IPS-11a (cell line): ENCODE measurements at regions not wholly inside any gene's neighbourhood (a gene's known extent, or its start where the extent isn't known, plus 50 kb on each side); places are given as distances from the start of the nearest gene placed in this dataset.
"Not testable (repeated sequence)": the region's sequence is repeated elsewhere in the genome, so short reads cannot be mapped to it uniquely, and the experiment has no call there.

Experiments
- H3K4me3 ChIP-seq: one replicate; pipeline ENCODE4 v1.5.1; 2013; ENCODE audit warnings: low read depth, low read length, control low read depth

DNA sequence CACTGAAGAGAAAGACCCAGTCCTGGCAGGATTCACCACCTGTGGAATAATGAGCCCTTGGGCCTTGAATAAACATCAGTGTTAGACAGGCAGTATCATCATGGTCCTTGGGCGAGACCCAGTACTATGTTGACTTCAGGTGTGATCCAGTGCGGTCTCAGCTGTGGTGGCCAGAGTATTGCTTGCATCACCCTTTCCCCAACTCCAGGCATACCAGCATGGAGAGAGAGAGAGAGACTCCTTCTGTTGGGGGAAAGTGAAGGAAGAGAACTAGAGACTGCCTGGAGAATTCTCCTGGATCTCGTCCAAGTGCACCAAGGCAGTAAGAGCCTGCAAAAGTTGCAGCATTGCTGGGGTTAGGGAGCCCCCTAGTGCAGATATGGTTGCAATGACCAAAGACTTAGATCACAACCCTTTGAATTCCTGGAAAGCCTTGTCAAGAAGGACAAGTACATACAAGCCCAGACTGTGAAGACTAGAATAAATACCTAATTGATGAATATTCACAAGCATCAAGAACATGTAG, 61.1 kb upstream of the VAMP7 start:
- H3K4me3 ChIP-seq, result no peak overlapping the region

DNA sequence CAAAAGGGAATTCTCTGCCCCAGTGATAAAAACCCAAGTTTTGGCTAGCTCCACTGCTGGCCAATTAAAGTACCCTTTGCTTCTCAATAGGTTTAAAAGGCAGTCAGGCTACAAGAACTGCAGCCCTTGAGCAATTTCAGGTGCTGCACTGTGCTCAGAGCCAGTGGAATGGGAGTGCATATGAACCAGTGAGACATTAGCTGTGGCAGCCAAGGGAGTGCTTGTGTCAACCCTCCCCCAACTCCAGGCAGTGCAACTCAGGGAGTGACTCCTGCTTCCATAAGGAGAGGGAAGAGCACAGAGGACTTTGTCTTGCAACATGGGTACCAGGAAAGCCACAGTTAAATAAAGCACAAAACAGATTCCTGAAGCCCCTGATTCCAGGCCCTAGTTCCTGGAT, 61.6 kb upstream of the VAMP7 start:
- no peak overlapping the region for H3K4me3 ChIP-seq

DNA sequence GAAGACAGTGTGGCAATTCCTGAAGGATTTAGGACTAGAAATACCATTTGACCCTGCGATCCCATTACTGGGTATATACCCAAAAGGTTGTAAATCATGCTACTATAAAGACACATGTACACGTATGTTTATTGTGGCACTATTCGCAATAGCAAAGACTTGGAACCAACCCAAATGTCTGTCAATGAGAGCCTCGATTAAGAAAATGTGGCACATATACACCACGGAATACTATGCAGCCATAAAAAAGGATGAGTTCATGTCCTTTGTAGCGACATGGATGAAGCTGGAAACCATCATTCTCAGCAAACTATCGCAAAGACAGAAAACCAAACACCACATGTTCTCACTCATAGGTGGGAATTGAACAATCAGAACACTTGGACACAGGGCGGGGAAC, 66.8 kb upstream of the VAMP7 start:
- not testable (repeated sequence) for H3K4me3 ChIP-seq

DNA sequence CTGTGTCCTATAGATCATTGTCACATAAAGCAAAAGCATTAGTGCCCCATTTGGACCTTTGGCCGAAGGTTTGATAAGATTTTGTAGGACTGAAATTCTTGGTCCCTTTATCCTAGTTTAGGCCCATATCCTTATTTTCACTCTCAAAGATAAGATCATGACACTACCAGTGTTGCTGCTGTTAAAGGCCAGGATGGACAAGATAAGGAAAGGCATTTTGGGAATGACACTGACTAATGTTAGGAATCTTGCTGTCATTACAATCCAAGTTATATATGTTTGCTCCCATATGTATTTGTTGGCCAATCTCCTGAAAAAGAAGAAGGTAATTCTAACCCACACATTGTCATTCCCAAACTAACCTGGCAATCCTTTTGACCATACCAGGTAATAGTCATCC, 101.3 kb upstream of the VAMP7 start:
- H3K4me3 ChIP-seq, result no peak overlapping the region

DNA sequence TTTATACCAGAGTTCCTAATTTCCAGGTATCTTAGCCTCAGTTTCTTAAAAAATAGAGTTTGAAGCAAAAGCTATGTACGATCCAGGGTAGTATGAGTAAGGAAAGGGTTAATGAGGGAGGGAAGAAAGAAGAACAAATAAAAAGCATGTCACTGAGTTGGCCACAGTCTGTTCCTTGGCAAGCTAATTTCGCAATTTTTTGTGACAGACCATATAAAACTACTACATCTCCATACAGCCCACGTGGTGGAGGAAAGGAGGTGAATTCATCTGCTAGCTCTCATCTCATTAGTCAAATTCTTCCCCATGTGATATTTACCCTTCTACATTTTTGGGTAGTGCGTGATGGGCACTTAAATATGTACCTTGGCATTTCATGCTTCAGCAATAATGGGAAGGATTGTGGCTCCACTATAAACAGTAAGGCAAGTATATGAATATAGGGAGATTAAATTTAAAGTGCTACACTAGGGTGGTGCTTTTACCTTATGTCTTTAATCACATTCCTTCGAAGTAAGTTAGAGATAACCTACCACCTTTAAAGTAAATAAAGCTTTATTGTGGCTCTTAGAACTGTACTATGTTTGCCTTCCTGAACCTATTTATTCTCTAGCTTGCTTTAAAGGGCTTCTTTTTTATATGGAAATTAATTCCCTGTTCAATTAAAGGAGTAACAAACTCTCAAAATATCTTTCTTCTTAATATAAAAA, 102.1 kb upstream of the VAMP7 start:
- H3K4me3 ChIP-seq, result no peak overlapping the region

DNA sequence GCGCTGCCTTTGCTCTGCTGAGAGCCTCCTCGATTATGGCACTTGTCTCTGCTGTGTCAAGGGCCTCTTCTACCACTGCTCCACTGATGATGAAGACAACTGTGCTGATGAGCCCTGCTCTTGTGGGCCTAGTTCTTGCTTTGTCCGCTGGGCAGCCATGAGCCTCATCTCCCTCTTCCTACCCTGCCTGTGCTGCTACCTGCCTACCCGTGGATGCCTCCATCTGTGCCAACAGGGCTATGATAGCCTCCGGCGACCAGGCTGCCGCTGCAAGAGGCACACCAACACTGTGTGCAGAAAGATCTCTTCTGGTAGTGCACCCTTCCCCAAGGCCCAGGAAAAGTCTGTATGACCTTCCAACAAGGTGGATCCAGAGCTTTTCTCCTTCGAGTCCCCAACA, 106.8 kb upstream of the VAMP7 start:
- H3K4me3 ChIP-seq, result no peak overlapping the region

DNA sequence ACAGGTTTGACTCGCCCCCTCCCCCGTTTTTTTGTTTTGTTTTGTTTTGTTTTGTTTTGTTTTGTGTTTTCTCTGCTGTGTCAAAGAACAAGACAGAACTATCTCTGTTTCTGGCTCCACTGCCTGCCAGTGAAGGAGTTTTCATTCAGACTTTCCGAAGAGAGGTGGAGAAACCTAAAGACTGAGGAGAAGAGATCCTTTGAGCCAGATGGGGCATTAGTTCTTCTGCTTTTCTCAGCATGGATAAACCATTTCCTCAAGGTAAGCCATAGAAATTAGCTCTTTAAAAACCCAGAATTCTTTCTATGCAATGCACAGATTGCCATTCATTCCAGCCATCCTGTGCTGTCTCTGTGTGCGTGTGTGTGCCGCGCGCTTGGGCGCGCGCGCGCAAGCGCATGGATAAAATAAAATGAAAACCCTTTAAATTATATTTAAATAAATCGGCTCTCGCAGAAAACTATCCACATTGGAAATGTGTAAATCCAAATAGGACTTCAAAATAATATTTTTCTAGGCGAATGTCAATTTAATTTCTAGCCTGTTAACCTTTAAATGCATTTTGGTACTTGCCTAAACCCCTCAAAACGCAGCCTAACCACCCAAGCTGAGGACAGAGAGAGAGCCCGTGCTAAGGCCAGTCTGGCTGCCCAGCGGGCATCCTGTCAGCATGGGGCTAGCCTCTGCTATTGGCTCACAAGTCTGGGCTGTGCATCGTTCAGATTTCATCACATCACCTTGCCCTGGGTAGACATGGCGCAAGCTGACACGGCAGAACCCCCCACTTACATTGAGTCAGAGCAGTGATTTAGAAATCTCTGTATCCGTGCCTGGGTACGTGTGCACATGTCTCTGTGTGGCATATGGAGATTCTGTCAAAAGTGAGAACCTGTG, 113.0 kb upstream of the VAMP7 start:
- peak overlapping the region; percentile 25 for H3K4me3 ChIP-seq

DNA sequence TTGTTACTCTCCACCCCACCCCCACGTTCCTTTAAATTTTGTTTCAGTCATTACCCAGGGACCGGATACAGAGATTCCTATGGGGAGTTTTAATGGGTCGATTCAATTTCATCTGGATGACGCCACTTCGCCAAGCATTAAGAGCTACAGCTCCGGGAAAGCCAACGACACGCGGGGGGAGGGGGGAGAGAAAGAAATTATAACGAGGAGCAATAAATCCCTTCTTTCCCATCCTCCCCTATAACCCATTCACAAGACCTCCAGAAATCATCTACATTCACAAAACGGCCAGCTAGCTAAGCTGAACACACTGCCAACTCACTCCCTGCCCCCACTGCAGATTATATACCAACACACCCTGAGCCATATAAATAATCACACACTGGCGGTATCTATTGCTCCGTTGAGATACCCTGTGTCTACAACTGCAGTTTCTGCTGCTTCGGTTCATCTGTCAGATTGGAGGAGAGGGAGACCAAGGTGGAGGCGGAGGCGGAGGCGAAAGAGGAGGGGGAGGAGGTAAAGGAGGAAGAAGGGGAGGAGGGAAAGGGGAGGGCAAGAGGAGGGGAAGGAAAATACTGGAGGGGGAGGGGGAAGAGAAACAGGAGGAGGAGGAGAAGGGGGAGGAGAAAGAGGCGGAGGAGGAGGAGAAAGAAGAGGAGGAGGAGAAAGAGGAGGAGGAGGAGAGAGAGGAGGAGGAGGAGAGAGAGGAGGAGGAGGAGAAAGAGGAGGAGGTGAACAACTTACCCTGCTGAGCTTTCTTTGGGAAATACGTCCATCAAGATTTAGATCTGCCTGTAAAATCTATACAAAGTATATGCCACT, 113.9 kb upstream of the VAMP7 start:
- H3K4me3 ChIP-seq, result peak overlapping the region; percentile 33

DNA sequence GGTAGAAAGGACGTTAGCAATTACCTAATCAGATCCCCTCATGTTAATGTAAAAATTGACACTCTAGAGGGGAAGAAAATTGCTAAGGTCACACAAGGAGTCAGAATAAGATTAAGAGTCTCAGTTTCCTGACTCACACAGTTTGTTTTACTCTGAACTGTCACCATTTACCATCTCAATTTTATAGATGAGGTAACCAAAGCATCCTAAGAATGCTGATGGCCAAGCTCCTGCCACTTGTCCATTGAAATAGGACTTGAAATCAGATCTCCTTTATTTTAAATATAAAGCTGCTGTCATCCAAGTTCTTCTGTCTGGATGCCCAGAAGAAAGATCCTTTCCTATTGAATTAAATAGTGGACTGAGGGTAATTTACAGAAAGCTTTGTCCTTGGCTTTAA, 114.8 kb upstream of the VAMP7 start:
- H3K4me3 ChIP-seq, result no peak overlapping the region

DNA sequence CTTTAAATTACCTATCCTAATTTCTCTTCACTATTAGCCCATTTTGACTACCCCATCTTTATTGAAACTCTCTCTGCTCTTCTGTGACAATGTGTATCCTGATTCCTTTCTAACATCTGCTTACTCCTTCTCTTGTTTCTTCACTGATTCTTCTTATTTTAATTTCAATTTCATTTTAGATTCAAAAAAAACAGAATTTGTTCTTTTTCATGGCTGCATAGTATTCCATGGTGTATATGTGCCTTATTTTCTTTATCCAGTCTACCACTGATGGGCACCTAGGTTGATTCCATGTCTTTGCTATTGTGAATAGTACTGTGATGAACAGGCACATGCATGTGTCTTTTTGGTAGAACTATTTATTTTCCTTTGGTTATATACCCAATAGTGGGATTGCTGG, 120.0 kb upstream of the VAMP7 start:
- H3K4me3 ChIP-seq, result no peak overlapping the region

DNA sequence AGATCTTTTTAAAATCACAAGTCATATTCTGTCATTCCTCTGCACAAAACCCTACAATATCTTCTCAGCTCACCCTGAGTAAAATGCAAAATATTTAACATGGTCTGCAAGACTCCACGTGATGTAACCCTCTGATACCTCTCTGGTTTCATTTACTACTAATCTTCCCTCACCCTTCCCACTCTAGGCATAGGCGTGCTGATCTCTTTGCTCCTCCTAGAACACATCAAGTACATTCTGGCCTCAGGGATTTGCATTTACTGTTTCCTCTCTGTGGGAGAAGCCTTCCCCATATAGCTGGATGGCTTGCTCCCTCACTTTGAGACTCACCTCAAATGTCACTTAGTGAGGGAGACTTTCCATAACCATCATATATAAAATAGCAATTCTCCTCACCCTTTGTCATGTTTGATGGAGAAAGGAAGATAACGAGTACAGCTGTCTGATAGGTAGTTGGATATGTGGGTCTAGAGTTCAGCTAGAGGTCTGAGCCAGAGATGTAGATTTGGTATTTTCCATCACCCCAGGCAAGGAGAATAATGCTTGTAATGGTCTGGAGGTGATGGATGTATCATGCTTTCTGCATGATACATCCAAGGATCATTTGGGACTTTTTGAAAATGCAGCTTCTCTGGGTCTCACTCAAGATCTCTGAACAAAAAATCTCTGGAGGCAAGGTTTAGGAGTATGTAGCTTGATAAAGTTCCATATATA, 123.9 kb upstream of the VAMP7 start:
- no peak overlapping the region for H3K4me3 ChIP-seq

DNA sequence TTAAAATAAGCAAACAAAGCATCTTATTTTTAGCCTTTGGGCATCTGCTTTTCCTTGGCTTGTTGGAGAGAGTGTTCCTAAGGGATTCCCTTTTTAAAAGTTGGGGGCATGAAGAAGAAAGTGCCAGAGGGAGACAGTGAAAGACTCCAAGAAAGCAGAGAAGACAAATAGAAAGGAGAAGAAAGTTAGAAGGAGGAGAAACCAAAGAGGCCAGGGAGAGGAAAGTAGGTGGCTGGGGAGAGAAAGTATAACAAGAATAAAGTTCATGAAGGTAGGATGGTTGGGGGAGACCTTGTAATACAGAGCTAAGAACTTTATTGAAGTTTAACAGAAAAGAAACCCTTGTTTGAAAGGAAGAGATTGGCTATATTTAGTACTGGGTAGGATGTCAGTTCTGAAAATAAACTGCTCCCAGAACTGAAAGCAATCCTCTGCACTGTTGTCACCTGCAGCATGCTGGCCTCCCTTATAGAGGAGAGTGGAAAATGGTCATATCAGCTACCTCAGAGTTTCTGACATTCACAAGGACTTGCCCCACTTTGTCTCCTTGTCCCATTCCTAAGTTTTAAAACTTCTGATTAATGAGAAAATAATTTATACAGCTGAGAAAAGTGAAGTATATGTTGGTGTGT, 125.3 kb upstream of the VAMP7 start:
- H3K4me3 ChIP-seq, result no peak overlapping the region

DNA sequence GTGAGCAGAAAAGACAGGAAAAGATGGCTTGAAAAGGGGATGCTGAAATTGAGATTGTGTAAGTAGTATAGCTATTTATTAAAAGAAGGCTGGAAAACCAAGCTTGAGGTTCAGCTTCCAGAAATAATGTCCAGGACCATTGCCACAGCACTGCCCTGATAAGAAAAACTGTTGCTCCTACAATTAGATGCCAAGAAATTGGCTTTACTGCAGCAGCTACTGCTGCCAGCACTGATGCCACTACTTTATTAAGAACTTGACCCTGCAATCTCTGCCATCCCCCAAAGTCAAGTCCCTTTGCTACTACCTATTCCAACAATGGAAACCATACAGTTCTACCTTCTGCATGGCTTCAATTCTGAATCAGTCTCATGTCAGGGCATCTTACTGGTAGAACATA, 130.0 kb upstream of the VAMP7 start:
- no peak overlapping the region for H3K4me3 ChIP-seq

DNA sequence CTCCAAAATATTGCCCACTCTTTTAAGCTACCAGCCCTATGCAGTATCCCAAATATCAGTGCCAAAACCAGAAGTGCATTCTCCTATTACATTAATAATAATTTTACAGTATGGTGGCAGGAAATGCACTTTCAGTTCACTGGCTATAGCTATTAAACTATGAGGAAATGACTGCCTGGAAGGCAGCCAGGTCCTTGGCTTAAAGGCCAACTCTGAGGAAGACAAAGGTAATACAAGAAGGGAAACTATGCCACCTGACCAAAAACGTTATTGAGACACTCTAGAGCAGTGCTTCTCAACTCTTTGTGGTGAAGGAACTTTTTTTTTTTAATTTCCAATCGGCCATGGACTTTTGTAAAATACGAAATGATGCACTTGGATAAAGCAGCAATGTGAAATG, 133.6 kb upstream of the VAMP7 start:
- no peak overlapping the region for H3K4me3 ChIP-seq

DNA sequence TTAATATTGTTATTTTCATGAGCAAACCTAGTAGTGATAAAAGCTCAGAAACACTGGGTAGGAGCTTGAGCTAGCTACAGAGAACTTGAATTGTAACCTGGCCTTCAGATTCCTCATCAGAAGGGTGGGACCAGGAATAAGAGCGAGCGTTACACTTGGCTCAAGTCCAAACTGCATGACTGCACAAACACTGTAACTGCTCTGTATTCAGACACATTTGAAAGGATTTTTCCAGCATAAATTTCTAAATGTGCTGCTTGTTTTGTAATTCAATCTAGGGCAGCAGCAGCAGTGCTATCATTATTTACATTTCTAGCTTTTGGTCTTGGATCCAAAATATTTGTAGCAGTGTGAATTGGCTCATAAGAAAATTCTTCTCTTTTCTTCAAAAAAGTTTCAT, 133.0 kb upstream of the TMLHE start:
- H3K4me3 ChIP-seq, result no peak overlapping the region

DNA sequence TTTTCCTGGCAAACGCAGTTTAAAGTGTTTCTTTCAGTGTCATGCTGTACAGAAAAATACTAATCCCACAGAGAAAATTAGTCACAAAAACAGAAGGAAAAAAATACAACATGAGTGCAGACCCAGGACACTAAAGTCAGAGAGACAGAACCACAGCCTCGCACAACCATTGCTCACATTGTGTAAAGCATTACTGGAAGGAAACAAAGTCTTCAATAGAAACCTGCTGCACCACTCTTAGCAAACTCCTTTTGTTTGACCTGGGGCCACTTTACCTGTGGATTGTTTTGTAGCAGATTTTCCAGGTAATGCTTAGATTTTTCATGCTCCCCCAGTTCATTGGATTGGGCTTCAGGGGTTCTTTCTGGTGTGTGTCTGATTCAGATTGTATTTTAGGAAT, 131.8 kb upstream of the TMLHE start:
- H3K4me3 ChIP-seq, result no peak overlapping the region

DNA sequence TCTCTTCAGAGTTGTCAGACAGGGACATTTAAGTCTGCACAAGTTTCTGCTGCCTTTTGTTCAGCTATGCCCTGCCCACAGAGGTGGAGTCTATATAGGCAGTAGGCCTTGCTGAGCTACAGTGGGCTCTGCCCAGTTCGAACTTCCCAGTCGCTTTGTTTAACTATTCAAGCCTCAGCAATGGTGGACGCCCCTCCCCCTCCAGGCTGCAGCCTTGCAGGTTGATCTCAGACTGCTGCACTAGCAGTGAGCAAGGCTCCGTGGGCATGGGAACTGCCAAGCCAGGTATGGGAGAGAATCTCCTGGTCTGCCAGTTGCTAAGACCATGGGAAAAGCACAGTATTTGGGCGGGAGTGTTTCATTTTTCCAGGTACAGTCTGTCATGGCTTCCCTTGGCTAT, 115.6 kb upstream of the TMLHE start:
- not testable (repeated sequence) for H3K4me3 ChIP-seq

DNA sequence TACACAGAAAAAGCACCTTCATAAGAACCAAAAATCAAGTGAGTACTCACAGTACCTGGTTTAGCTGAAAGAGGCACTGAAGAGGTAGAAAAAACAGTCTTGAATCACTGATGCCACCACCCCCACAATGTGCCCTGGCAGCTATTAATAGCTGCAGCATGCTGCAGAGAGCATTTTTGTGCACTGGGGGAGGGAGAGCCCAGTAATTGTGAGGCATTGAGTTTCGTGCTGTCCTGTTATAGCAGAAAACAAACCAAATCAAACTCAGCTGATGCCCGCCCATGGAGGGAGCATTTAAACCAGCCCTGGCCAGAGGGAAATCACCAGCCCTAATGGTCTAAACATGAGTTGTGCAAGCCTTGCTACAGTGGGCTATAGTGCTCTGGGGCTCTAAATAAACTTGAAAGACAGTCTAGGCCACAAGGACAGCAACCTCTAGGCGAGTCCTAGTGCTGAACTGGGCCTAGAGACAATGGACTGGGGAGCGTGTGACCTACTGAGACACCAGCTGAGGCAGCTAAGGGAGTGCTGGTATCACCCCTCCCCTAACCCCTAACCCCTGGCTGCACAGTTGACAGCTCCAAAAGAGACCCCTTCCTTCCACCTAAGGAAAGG, 106.3 kb upstream of the TMLHE start:
- no peak overlapping the region for H3K4me3 ChIP-seq

DNA sequence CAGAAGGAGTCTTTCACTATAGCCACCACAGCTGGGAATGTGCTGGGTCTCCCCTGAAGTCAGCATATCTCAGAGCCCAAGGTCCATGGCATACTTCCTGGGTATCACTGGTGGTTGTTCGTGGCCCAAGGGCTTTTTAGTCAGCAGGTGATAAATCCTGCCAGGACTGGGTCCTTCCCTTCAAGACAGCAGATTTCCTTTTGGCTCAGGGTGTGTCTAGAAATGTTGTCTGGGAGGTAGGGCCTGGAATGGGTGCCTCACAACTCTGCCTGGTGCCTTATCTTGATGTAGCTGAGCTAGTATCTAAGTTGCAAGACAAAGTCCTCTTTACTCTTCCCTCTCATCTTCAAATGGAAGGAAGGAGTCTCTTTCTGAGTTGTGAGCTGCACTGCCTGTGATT, 102.4 kb upstream of the TMLHE start:
- no peak overlapping the region for H3K4me3 ChIP-seq

DNA sequence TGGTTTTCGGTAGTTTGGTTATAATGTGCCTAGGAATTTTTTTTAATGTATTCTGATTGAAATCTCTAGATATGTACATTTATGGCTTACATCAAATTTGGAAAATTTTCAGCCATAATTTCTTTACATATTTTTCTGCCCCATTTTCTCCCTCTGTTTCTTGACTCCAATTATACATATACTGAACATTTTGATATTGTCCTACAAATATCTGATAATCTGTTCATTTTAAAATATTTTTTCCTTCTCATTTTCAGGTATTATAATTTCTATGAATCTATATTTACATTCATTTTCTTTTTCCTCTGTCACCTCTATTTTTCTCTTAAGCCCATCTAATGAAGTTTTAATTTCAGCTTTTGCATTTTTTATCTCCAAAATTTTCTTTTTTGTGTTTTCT, 82.7 kb upstream of the TMLHE start:
- H3K4me3 ChIP-seq, result no peak overlapping the region
